Mesenteric fat pad (tissue), 1 donor: ENCODE measurements at regions not wholly inside any gene's neighbourhood (a gene's known extent, or its start where the extent isn't known, plus 50 kb on each side); places are given as distances from the start of the nearest gene placed in this dataset.

Experiments
- DNase-seq: peaks from one replicate; pipeline ENCODE4 v3.0.0-alpha.2; 2020; ENCODE audit warnings: low spot score
- donor health status: DM: yes; HTN: yes; CAD: no.

- no peak for DNase-seq
Measured at GRCh38 chr3:159855599-159856346, 132.9 kb upstream of the IL12A start.

GRCh38 chr3:159856590-159857104 lies 132.0 kb upstream of the IL12A start:
- DNase-seq: no peak

- no peak for DNase-seq
Measured at GRCh38 chr3:159857840-159858239, 130.8 kb upstream of the IL12A start.

- DNase-seq: no peak
Measured at GRCh38 chr3:159858650-159859049, 130.0 kb upstream of the IL12A start.

- no peak for DNase-seq
Measured at GRCh38 chr3:159859424-159859823, 129.2 kb upstream of the IL12A start.

GRCh38 chr3:159859836-159860235 lies 128.8 kb upstream of the IL12A start:
- DNase-seq: no peak

GRCh38 chr3:159860269-159861116 lies 128.1 kb upstream of the IL12A start:
- no peak for DNase-seq

GRCh38 chr3:159861369-159861987 lies 127.2 kb upstream of the IL12A start:
- DNase-seq: no peak

GRCh38 chr3:159865041-159865579 lies 123.5 kb upstream of the IL12A start:
- DNase-seq: no peak

GRCh38 chr3:159866201-159866746 lies 122.4 kb upstream of the IL12A start:
- no peak for DNase-seq

- no peak for DNase-seq
Measured at GRCh38 chr3:159867372-159867771, 121.3 kb upstream of the IL12A start.

- no peak for DNase-seq
Measured at GRCh38 chr3:159870723-159871122, 117.9 kb upstream of the IL12A start.

- DNase-seq: no peak
Measured at GRCh38 chr3:159872374-159873109, 116.1 kb upstream of the IL12A start.

GRCh38 chr3:159875116-159875515 lies 113.5 kb upstream of the IL12A start:
- no peak for DNase-seq

- DNase-seq: no peak
Measured at GRCh38 chr3:159877924-159878323, 110.7 kb upstream of the IL12A start.

GRCh38 chr3:159879146-159879545 lies 109.5 kb upstream of the IL12A start:
- DNase-seq: no peak

- no peak for DNase-seq
Measured at GRCh38 chr3:159879598-159879997, 109.0 kb upstream of the IL12A start.

- DNase-seq: no peak
Measured at GRCh38 chr3:159881208-159881607, 107.4 kb upstream of the IL12A start.

- DNase-seq: no peak
Measured at GRCh38 chr3:159881828-159882309, 106.8 kb upstream of the IL12A start.

GRCh38 chr3:159882367-159882766 lies 106.3 kb upstream of the IL12A start:
- DNase-seq: no peak
